PC-9 (cell line): ENCODE measurements at regions not wholly inside any gene's neighbourhood (a gene's known extent, or its start where the extent isn't known, plus 50 kb on each side); places are given as distances from the start of the nearest gene placed in this dataset.

Experiments used
- BruUV-seq: library from RNA; stranded (reverse); fragments of 400-500 nt; replicated peaks from 2 replicates; lab custom pipeline; 2021; lab: Mats Ljungman, UMichigan
- CTCF ChIA-PET: fragments of 300-600 bp; sonication (Branson Sonifier 250); formaldehyde crosslinking; loops from one replicate; lab custom pipeline; 2022; ENCODE audit warnings: antibody characterized with exemption; lab: Charles Lee
- POLR2A ChIA-PET: fragments of 300-600 bp; sonication (Branson Sonifier 250); formaldehyde crosslinking; loops from one replicate; lab custom pipeline; 2022; ENCODE audit warnings: antibody characterized with exemption; ENCODE audit not compliant: unreplicated experiment; lab: Charles Lee
- DNase-seq, 2 experiments: peaks; one replicate each; pipeline versions ENCODE4 v3.0.0 to v3.0.0-alpha.2; 2015 to 2022; ENCODE audit warnings: mixed read lengths in 1 of 2
- H2AFZ ChIP-seq: fragments of 200-600 bp; sonication (generic); 2 replicates; pipeline ENCODE4 v1.8.1; 2017; ENCODE audit warnings: antibody characterized with exemption
- H3F3A ChIP-seq: fragments of 200-600 bp; sonication (generic); 2 replicates; pipeline ENCODE4 v1.8.1; 2017; ENCODE audit warnings: antibody characterized with exemption, mild to moderate bottlenecking, low read depth; ENCODE audit not compliant: insufficient read depth
- H3K27ac ChIP-seq: fragments of 200-600 bp; sonication (generic); 2 replicates; pipeline ENCODE4 v1.6.1; 2016; ENCODE audit warnings: mixed run types
- H3K27me3 ChIP-seq: fragments of 200-600 bp; sonication (generic); 2 replicates; pipeline ENCODE4 v1.6.1; 2016; ENCODE audit warnings: low read depth, mixed run types; ENCODE audit not compliant: insufficient read depth
- H3K36me3 ChIP-seq: fragments of 200-600 bp; sonication (generic); 2 replicates; pipeline ENCODE4 v1.6.1; 2016; ENCODE audit warnings: low read depth, mixed run types
- H3K4me1 ChIP-seq: fragments of 200-600 bp; sonication (generic); replicated peaks from 2 replicates; pipeline ENCODE4 v1.6.1; 2016; ENCODE audit warnings: mixed run types; ENCODE audit not compliant: insufficient read depth
- H3K4me2 ChIP-seq: fragments of 200-600 bp; sonication (generic); 2 replicates; pipeline ENCODE4 v1.6.1; 2017; ENCODE audit warnings: mixed run types
- H3K4me3 ChIP-seq: fragments of 200-600 bp; sonication (generic); 2 replicates; pipeline ENCODE4 v1.6.1; 2016; ENCODE audit warnings: mixed run types
- H3K79me2 ChIP-seq: fragments of 200-600 bp; sonication (generic); 2 replicates; pipeline ENCODE4 v1.6.1; 2017; ENCODE audit warnings: low read depth, mixed run types
- H3K9me2 ChIP-seq: fragments of 200-600 bp; sonication (generic); 2 replicates; pipeline ENCODE4 v1.8.1; 2017; ENCODE audit warnings: mild to moderate bottlenecking; ENCODE audit not compliant: insufficient read depth
- H3K9me3 ChIP-seq: fragments of 200-600 bp; sonication (generic); 2 replicates; pipeline ENCODE4 v1.8.1; 2016; ENCODE audit warnings: low read depth; ENCODE audit not compliant: insufficient read depth
- H4K20me1 ChIP-seq: fragments of 200-600 bp; sonication (generic); 2 replicates; pipeline ENCODE4 v1.8.1; 2017; ENCODE audit not compliant: insufficient read depth
- CTCF ChIP-seq: fragments of 200-600 bp; sonication (generic); conservative IDR thresholded peaks from 2 replicates; pipeline ENCODE4 v1.6.1; 2017; ENCODE audit warnings: mixed run types, antibody characterized with exemption, mild to moderate bottlenecking, moderate library complexity
- EZH2 ChIP-seq: fragments of 200-600 bp; sonication (generic); IDR thresholded peaks from 2 replicates; pipeline ENCODE4 v1.8.0; 2017; ENCODE audit warnings: antibody characterized with exemption, low read depth
- intact Hi-C: fragments of 100-400 bp; cut with micrococcal nuclease; formaldehyde crosslinking; loops from one replicate; pipeline ENCODE4 v1.10.0; 2022; ENCODE audit not compliant: unreplicated experiment

GRCh38 chr7:113394856-113395255, 276.5 kb upstream of the SMIM30 start:
- no peaks in the 10 kb centered on the region for H4K20me1 ChIP-seq
- intact Hi-C loops, result no loop called here
- no peak for DNase-seq

GRCh38 chr7:113392841-113393540, 274.6 kb upstream of the SMIM30 start:
- DNase-seq, result no peak
- H3K9me2 ChIP-seq, result no peaks in the 10 kb centered on the region
- TF ChIP-seq EZH2 (no peak), CTCF (no peak)
- no peaks in the 10 kb centered on the region for H3K9me3 ChIP-seq
- intact Hi-C loops, result no loop called here
- H3K4me3 ChIP-seq, result no peak overlapping the region
- H3K79me2 ChIP-seq, result no peaks in the 10 kb centered on the region
- no peaks in the 10 kb centered on the region for H3K27me3 ChIP-seq
- POLR2A ChIA-PET, result no interaction called here
- H3K36me3 ChIP-seq, result no peaks in the 10 kb centered on the region
- no peak overlapping the region for H3K27ac ChIP-seq
- CTCF ChIA-PET, result no interaction called here
- H2AFZ ChIP-seq, result no peak overlapping the region
- BruUV-seq, result no TSS peak
- no peaks in the 10 kb centered on the region for H4K20me1 ChIP-seq
- H3F3A ChIP-seq, result no peaks in the 10 kb centered on the region
- no peaks in the 10 kb centered on the region for H3K4me1 ChIP-seq
- H3K4me2 ChIP-seq, result no peak overlapping the region

More at GRCh38 chr7:113394856-113395255, 276.5 kb upstream of the SMIM30 start:
- H3K27ac ChIP-seq, result no peak overlapping the region
- H3K27me3 ChIP-seq, result no peaks in the 10 kb centered on the region
- no peaks in the 10 kb centered on the region for H3F3A ChIP-seq
- H3K9me2 ChIP-seq, result 0 out of 2 replicates have a peak, but pooled peaks cover under 1% of the 10 kb centered on the region
- no peaks in the 10 kb centered on the region for H3K4me1 ChIP-seq
- TF ChIP-seq EZH2 (no peak), CTCF (no peak)
- CTCF ChIA-PET, result no interaction called here
- H3K36me3 ChIP-seq, result no peaks in the 10 kb centered on the region
- H3K9me3 ChIP-seq, result no peaks in the 10 kb centered on the region
- H3K4me2 ChIP-seq, result no peak overlapping the region
- H2AFZ ChIP-seq, result no peak overlapping the region
- no TSS peak for BruUV-seq
- POLR2A ChIA-PET, result no interaction called here
- no peaks in the 10 kb centered on the region for H3K79me2 ChIP-seq
- no peak overlapping the region for H3K4me3 ChIP-seq

GRCh38 chr7:113392421-113392820, 274.1 kb upstream of the SMIM30 start:
- H3K27me3 ChIP-seq, result no peaks in the 10 kb centered on the region
- POLR2A ChIA-PET, result no interaction called here
- BruUV-seq, result no TSS peak

More at GRCh38 chr7:113392421-113392820, 274.1 kb upstream of the SMIM30 start:
- CTCF ChIA-PET, result no interaction called here
- Histone ChIP-seq H2AFZ (no peak overlapping the region), H4K20me1 (no peaks in the 10 kb centered on the region), H3K4me3 (no peak overlapping the region), H3K4me2 (no peak overlapping the region), H3K9me3 (no peaks in the 10 kb centered on the region), H3K36me3 (no peaks in the 10 kb centered on the region), H3K4me1 (no peaks in the 10 kb centered on the region), H3K79me2 (no peaks in the 10 kb centered on the region), H3K9me2 (no peaks in the 10 kb centered on the region), H3K27ac (no peak overlapping the region), H3F3A (no peaks in the 10 kb centered on the region)
- TF ChIP-seq EZH2 (no peak), CTCF (no peak)
- no peak for DNase-seq
- intact Hi-C loops, result no loop called here
